IgD-negative memory B cell (primary cell): ENCODE measurements at regions not wholly inside any gene's neighbourhood (a gene's known extent, or its start where the extent isn't known, plus 50 kb on each side); places are given as distances from the start of the nearest gene placed in this dataset.
"Not testable (repeated sequence)": the region's sequence is repeated elsewhere in the genome, so short reads cannot be mapped to it uniquely, and the experiment has no call there.

Experiments
- H3K27ac Mint-ChIP-seq, 3 donors: one replicate each; pipeline ENCODE4 v1.8.0; 2020 to 2022; ENCODE audit warnings: mild to moderate bottlenecking in 3 of 3, mixed read lengths in 3 of 3, moderate library complexity in 1 of 3
- H3K27me3 Mint-ChIP-seq: one replicate; pipeline ENCODE4 v1.8.0; 2021; ENCODE audit warnings: mixed read lengths
- H3K36me3 Mint-ChIP-seq: one replicate; pipeline ENCODE4 v1.8.0; 2020; ENCODE audit warnings: mild to moderate bottlenecking, mixed read lengths
- H3K4me1 Mint-ChIP-seq, 3 donors: one replicate each; pipeline ENCODE4 v1.8.0; 2020 to 2022; ENCODE audit warnings: mixed read lengths in 3 of 3, mild to moderate bottlenecking in 1 of 3
- H3K4me3 Mint-ChIP-seq, 4 donors: one replicate each; pipeline ENCODE4 v1.8.0; 2020 to 2022; ENCODE audit warnings: mild to moderate bottlenecking in 4 of 4, mixed read lengths in 4 of 4, moderate library complexity in 3 of 4
- H3K9me3 Mint-ChIP-seq, 3 donors: one replicate each; pipeline ENCODE4 v1.8.0; 2020 to 2021; ENCODE audit warnings: mixed read lengths in 3 of 3, mild to moderate bottlenecking in 1 of 3

DNA sequence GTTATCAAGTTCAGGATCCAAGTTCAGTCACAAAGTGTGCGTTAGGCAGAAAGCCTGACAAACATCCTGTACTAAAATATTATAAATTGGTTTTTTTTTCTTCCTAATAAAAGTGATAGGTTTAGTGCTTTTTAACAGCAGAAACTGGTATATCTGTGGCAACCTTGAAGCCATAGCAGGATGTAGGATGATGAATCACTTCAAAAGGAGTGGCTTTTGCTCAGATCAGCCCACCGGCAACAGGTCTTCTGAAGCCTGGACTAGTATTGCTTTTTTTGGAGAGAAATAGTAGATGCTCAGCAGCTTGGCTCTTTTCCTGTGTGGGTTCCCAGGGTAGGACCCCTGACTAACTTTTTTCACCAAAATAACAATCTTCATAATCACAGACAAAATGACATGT is 190.8 kb downstream of the EPM2A start:
- H3K27ac Mint-ChIP-seq, result no peak overlapping the region

DNA sequence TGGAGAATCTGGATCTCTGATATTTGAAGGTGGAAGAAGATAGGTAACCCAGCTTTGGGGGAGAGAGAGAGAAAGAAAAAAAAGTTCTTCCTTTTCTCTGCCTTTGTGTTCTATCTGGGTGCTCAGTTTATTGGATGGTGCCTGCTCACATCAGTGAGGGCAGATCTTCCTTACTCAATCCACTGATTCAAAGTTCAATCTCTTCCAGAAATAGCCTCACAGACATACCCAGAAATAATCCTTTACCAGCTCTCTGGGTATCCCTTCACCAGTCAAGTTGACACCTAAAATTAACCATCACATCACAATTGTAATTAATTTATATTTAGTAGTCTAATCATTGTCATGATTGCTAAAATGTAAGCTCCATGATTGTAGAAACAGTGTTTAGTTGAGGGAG is 189.1 kb downstream of the EPM2A start:
- H3K36me3 Mint-ChIP-seq, result no peaks in the 10 kb centered on the region
- H3K4me3 Mint-ChIP-seq, result no peak overlapping the region
- H3K9me3 Mint-ChIP-seq, result peaks cover 0 to 4% (median 2%) of the 10 kb centered on the region in 3 donors

More for the DNA sequence above, 190.8 kb downstream of the EPM2A start:
- H3K9me3 Mint-ChIP-seq, result peaks cover 0 to 2% (median 2%) of the 10 kb centered on the region in 3 donors
- no peaks in the 10 kb centered on the region for H3K36me3 Mint-ChIP-seq
- H3K27me3 Mint-ChIP-seq, result peaks cover 5% of the 10 kb centered on the region
- H3K4me1 Mint-ChIP-seq, result peaks cover 0 to 1% (median 0%) of the 10 kb centered on the region in 3 donors
- no peak overlapping the region for H3K4me3 Mint-ChIP-seq

DNA sequence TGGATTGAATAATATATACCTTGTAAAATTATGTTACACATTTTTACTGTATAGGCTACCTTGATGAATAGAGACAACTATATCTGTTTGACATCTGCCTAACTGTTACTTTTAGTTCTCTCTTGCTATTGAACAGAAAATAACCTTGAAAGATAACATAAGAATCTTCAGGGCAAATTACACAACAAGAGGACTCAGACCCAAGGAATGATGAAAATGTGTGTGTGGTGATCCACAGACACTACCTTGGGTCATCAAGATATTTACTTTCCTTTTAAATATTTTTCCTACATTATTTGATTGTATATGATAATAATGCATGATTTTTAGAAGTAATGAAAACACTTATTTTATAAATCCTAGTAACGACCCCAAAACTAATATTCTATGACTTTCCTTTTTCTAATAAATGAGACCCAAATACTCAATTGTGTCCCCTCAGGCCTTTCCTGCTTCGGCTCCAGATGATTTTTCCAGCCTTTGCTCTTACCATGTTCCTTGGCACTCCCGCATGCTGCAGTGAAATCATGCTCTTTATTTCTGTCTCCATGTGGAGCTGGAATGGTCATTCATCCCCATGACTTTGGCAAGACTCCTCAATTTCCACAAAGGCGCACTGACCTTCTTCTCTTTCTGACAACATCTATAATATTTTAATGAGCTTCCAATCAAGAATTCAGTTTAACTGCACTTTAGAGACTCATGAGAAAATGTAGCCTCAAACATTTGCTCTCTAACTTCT is 187.6 kb downstream of the EPM2A start:
- H3K27me3 Mint-ChIP-seq, result no peaks in the 10 kb centered on the region
- no peak overlapping the region for H3K4me3 Mint-ChIP-seq
- H3K9me3 Mint-ChIP-seq, result peaks cover 0 to 6% (median 2%) of the 10 kb centered on the region in 3 donors

More for the DNA sequence above, 189.1 kb downstream of the EPM2A start:
- Mint-ChIP-seq H3K27me3 (peaks cover 2% of the 10 kb centered on the region), H3K4me1 (peaks cover 0 to 1% (median 0%) of the 10 kb centered on the region in 3 donors), H3K27ac (no peak overlapping the region)

DNA sequence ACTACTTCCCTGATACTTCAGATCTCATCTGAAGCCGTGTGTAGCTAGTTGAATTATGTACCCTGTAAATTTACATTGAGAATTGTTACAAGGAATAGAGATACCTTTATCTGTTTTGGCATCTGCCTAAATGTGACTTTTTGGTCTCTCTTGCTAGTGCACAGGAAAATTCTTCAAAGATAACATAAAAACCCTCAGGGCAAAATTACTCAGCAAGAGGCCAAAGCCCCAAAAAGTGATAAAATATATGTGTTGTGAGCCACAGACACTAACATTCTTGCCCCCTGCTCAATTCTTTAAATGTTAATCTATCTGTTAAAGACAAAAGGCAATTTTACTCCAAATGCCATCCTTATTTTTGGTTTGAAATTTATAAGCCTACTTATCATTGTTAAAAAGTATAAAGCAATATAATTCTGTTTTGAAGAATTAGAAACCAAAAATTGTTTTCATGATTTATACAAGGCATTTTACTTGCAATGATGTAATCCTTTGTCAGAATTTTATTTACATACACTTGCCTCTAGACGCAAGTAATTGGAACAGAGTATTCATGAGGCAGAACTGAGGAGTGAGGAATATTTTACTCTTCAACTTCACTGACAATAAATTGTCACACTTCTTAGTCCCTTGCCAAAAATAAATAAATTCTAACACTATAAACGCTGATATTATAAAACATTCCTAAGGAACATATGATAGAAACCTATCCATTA is 186.2 kb downstream of the EPM2A start:
- Mint-ChIP-seq H3K36me3 (no peaks in the 10 kb centered on the region), H3K4me1 (no peaks in the 10 kb centered on the region), H3K27ac (no peak overlapping the region), H3K4me3 (no peak overlapping the region), H3K9me3 (peaks cover 0 to 11% (median 2%) of the 10 kb centered on the region in 3 donors), H3K27me3 (no peaks in the 10 kb centered on the region)

More for the DNA sequence above, 187.6 kb downstream of the EPM2A start:
- Mint-ChIP-seq H3K36me3 (no peaks in the 10 kb centered on the region), H3K27ac (no peak overlapping the region), H3K4me1 (no peaks in the 10 kb centered on the region)

DNA sequence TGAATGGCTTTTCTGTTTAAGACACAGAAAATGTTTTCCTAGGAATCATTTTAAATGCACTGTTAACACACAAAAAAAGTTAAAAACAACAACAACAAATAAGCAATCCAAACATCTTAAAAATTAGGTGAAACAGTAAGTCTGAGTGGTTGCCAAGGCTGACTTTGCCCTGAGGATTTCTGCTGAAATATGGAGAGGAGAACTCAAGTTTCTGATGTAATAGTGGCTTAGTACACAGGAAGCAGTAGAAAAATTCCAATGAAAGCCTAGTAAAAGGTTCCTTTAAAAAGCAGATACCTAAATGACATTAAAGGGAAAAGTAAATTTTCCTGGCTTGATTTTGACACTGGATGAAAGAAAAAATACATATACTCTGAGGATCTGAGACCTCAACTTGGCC is 184.2 kb downstream of the EPM2A start:
- no peaks in the 10 kb centered on the region for H3K27me3 Mint-ChIP-seq
- no peaks in the 10 kb centered on the region for H3K36me3 Mint-ChIP-seq
- no peak overlapping the region for H3K27ac Mint-ChIP-seq
- H3K9me3 Mint-ChIP-seq, result peaks cover 0 to 11% (median 0%) of the 10 kb centered on the region in 3 donors
- H3K4me1 Mint-ChIP-seq, result no peaks in the 10 kb centered on the region
- H3K4me3 Mint-ChIP-seq, result no peak overlapping the region

DNA sequence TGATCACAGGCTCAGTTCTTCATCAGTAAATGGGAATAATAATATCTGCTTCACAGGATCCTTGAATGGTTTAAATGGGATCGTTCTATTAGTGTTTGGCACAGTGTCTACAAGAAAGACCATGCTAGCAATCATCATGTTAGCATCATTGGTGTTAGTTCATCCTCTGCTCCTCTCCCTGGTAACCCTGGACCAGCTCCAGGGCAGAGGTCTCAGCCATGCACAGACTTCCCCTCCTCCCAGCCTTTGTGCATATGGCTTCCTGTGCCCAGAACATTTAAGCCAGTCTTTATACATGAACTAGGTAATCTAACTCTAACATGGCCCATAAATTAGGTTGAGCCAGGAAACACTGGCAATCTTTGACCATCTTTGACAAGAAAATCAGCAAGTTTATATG is 180.2 kb downstream of the EPM2A start:
- Mint-ChIP-seq H3K27ac (no peak overlapping the region), H3K9me3 (peaks cover 0 to 7% (median 0%) of the 10 kb centered on the region in 3 donors), H3K4me1 (no peaks in the 10 kb centered on the region), H3K27me3 (no peaks in the 10 kb centered on the region), H3K4me3 (no peak overlapping the region), H3K36me3 (no peaks in the 10 kb centered on the region)

DNA sequence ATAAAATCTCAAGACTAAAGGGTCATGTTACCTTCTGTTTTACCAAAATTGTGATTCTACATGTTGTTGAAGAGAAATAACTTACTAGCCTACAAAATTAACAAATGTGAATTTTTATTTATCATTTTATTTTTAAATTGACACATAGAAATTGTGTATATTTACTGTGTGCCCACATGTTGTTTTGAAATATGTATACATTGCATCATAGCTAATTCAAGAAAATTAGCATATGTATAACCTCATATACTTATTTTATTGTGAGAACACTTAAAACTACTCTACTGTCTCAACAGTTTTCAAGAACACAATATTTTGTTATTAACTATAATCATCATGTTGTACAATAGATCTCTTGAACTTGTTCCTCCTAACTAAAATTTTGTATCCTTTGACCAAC is 177.8 kb downstream of the EPM2A start:
- Mint-ChIP-seq H3K27ac (no peak overlapping the region), H3K27me3 (no peaks in the 10 kb centered on the region), H3K4me1 (no peaks in the 10 kb centered on the region), H3K4me3 (no peak overlapping the region), H3K36me3 (no peaks in the 10 kb centered on the region), H3K9me3 (peaks cover 0 to 5% (median 0%) of the 10 kb centered on the region in 3 donors)

DNA sequence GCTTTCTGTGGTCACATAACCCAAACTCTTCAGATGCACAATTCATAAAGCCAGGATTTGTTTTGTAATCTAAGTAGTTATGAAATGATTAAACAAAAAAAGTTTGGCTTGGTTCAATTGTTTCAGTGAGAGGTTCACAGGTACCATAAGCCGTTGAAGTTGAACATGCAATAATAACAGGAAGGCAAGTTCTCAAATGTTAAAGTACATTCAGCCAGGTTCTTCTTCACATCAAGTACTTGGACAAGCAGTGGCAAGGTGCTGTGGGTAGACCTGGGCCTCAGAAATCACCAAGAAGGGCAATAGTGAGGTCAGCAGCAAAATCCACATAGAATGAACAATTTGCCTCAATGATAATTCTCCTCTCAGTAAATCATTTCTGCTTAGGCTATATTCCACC is 175.5 kb downstream of the EPM2A start:
- no peaks in the 10 kb centered on the region for H3K9me3 Mint-ChIP-seq
- no peaks in the 10 kb centered on the region for H3K36me3 Mint-ChIP-seq
- no peak overlapping the region for H3K4me3 Mint-ChIP-seq
- H3K27ac Mint-ChIP-seq, result no peak overlapping the region
- no peaks in the 10 kb centered on the region for H3K4me1 Mint-ChIP-seq
- H3K27me3 Mint-ChIP-seq, result no peaks in the 10 kb centered on the region

DNA sequence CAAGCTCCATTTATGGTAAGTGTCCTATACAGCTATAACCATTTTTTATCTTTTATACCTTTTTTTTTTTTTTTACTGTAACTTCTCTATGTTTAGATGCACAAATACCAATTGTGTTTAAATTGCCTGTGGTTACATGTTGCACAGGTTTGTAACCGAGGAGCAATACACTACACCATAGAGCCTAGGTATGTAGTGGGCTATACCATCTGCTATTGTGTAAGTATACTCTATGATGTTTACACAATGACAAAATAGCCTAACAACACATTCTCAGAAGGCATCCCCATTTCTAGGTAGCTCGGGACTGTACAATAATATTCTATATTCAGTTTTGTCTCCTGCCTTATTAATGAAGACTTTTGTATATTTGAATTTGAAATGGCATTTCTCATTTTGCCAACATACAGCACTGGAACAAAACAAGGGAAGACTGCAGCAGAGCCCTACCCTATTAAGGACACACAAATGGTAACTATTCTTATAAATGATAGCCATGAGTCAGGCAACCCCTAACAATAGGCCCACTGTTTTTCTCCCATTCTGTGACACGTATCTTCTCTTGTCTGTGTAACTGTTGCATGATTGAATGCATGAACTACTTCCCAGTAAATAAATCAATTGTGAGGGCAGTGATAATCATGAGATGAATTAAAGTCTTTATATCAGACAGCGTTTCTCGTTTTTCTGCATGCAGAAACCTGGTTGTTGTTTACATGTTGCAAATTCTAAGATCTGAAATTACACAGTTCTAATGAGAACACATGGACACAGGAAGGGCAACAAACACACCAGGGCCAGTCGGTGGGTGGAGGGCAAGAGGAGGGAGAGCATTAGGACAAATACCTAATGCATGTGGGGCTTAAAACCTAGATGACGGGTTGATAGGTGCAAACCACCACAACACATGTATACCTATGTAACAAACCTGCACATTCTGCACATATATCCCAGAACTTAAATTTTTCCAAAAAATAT is 173.9 kb downstream of the EPM2A start:
- Mint-ChIP-seq H3K4me1 (no peaks in the 10 kb centered on the region), H3K4me3 (no peak overlapping the region)

DNA sequence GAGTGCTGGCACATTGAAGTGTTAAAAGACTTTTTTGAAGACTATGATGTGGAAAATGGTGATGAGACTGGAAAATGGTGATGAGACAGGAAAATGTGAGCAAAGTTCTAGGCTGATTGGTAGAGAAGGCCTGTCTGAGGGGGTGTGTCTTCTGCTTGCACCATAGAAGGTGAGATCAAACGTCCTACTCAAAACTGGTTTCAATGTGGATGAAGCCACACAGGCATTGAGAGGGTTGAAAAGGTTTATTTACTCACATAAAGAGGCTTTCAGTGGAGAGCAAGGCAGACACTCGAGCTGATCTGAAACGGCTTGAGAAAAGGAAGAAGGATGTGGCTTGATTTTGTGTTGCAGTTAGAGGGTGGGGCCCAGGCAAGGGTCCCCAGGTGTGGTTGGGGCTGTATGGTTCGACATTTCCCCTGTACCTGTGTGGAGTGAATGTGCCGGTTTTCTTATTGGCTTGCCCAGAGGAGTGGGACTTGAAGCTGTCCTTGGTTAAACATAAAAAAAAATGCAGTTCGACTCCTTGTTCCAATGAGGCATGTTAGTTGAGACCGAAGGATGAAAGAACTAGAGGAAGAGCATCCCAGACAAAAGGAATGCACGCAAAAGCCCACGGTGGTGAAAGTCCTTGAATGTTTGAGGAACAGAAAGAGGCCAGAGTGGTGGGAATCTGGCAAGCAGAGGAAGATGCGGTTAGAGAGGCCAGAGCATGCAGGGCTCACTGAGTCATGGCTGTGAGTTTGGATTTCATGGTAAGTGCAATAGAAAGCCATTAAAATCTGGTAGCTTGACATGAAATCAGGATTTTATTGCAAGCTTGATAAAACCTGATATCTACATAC is 172.3 kb downstream of the EPM2A start:
- no peaks in the 10 kb centered on the region for H3K27me3 Mint-ChIP-seq
- H3K36me3 Mint-ChIP-seq, result no peaks in the 10 kb centered on the region
- peak overlapping the region in 1 of 3 donors; percentile 33 for H3K27ac Mint-ChIP-seq
- peak overlapping the region in 1 of 4 donors; percentile 2 for H3K4me3 Mint-ChIP-seq
- H3K4me1 Mint-ChIP-seq, result no peaks in the 10 kb centered on the region
- H3K9me3 Mint-ChIP-seq, result no peaks in the 10 kb centered on the region

More for the DNA sequence above, 173.9 kb downstream of the EPM2A start:
- no peaks in the 10 kb centered on the region for H3K36me3 Mint-ChIP-seq
- no peaks in the 10 kb centered on the region for H3K27me3 Mint-ChIP-seq
- H3K9me3 Mint-ChIP-seq, result no peaks in the 10 kb centered on the region
- no peak overlapping the region for H3K27ac Mint-ChIP-seq

DNA sequence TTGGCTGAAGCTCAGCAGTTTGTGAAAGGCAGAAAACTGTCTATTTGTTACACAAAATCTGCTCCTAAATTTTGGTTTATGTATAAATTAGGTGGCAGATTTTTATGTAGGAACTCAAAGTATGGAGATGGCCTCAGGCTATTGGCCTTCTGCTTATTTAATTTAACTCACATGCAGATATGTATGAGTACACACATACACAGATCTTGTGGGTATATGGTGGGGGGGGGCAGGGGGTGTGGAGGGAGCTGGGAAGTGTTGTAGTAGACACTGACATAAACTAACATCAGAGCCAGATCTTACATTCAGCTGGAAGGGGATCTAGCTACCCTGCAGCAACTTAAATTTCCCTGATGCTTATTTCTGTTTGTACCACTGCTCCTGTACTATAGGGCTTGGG is 170.8 kb downstream of the EPM2A start:
- H3K27me3 Mint-ChIP-seq, result no peaks in the 10 kb centered on the region
- H3K9me3 Mint-ChIP-seq, result no peaks in the 10 kb centered on the region
- no peak overlapping the region for H3K4me3 Mint-ChIP-seq
- no peak overlapping the region for H3K27ac Mint-ChIP-seq
- H3K4me1 Mint-ChIP-seq, result no peaks in the 10 kb centered on the region
- H3K36me3 Mint-ChIP-seq, result no peaks in the 10 kb centered on the region

DNA sequence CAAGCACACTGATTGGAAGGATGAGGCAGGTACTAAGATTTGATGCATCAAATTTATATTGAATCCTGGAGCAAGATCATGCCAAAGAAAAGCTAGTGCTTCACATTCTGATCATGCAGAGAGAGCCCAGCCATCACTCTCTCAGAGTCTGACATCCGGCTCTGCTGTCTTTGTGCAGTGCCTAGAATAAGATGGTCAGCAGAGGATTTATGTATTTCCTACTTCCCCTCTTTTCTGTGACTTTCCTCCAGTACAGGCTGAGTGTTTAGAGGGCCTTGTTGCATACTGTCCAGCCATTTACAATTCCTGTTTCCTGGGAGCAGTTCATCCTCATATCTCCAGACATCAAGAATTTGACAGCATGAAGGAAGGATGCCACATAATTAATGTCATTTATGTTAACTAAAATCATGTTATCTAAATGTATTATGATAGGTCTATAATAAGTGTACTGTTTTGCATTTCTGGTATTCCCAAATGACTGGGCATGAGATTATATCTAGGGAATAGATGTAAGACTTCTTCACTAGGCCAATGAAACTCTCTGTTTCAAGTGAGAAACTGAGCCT is 167.6 kb downstream of the EPM2A start:
- Mint-ChIP-seq H3K27ac (no peak overlapping the region), H3K4me1 (no peaks in the 10 kb centered on the region), H3K4me3 (no peak overlapping the region), H3K9me3 (no peaks in the 10 kb centered on the region), H3K27me3 (no peaks in the 10 kb centered on the region), H3K36me3 (no peaks in the 10 kb centered on the region)

DNA sequence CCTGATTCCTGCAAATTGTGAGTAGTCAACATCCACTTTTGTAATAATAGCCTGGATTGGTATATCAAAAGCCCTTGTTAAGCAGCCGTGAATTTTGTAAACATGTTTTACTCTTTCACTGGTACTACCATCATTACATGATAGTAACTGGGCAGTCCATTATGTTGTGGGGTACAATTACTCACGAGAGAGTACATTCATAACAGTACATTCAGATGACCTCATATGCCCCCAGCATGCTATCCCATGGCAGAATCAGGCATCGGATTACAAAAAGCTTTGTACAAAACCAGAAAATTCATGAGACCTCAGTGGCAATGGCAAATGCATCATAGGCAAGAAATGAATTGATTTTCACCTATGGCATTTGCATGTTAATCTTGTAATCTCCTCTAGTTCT is 166.2 kb downstream of the EPM2A start:
- Mint-ChIP-seq H3K9me3 (peaks cover 0 to 1% (median 0%) of the 10 kb centered on the region in 3 donors), H3K4me1 (no peaks in the 10 kb centered on the region), H3K27ac (no peak overlapping the region), H3K36me3 (no peaks in the 10 kb centered on the region), H3K4me3 (no peak overlapping the region), H3K27me3 (no peaks in the 10 kb centered on the region)

DNA sequence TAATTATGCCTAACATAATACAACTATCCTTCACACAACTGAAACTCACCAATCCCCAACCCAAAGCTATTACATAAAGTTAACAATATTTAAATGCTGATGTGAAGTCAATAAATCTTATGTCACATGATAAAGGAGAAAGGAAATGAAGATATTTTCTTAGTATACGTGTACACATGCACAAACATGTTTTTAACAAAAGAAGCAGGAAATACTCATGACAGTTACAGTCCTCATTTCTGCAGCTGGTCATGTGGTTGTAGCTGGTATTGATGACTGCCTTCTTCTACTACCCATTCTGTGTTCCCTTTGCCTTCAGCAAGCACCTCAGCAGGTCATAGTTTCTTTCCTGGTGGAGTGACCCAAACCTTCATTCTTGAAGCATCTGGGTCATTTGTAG is 165.0 kb downstream of the EPM2A start:
- not testable (repeated sequence) for H3K4me3 Mint-ChIP-seq, H3K4me1 Mint-ChIP-seq, H3K27me3 Mint-ChIP-seq, H3K36me3 Mint-ChIP-seq, H3K27ac Mint-ChIP-seq
- peaks cover under 1 to 11% (median 8%) of the 10 kb centered on the region in 3 donors for H3K9me3 Mint-ChIP-seq
